ENCODE measurements at regions not wholly inside any gene's neighbourhood (a gene's known extent, or its start where the extent isn't known, plus 50 kb on each side); places are given as distances from the start of the nearest gene placed in this dataset.

GRCh38 chr4:148857973-148858534 lies 415.8 kb upstream of the NR3C2 start:
- Histone ChIP-seq H3K9me3 (ENCODE audit: low read length) (no peaks in the 10 kb centered on the region), H3K4me2 (ENCODE audit: low read length) (no peak overlapping the region), H3K79me2 (ENCODE audit: low read length) (no peaks in the 10 kb centered on the region), H3K36me3 (ENCODE audit: low read depth, low read length) (no peaks in the 10 kb centered on the region), H3F3A (ENCODE audit: low read length, unreplicated experiment) (no peaks in the 10 kb centered on the region), H3K4me3 (ENCODE audit: low read length) (no peak overlapping the region), H3K9me2 (replicated peaks; ENCODE audit: low read length) (no peaks in the 10 kb centered on the region), H4K20me1 (ENCODE audit: low read length) (no peaks in the 10 kb centered on the region), H3K27me3 (ENCODE audit: low read length) (no peaks in the 10 kb centered on the region), H2AFZ (ENCODE audit: low read length) (no peak overlapping the region), H3K27ac (ENCODE audit: low read length) (no peak overlapping the region), H3K4me1 (ENCODE audit: insufficient read depth, low read length) (no peaks in the 10 kb centered on the region), H3K9ac (ENCODE audit: low read length) (no peak overlapping the region)
- no TSS peak for BruUV-seq (replicated peaks)
- ChIA-PET CTCF (no interaction called here), POLR2A (ENCODE audit: unreplicated experiment) (no interaction called here)
- ATAC-seq (no peak), DNase-seq (no peak)
- TF ChIP-seq EZH2 (IDR thresholded peaks at IDR 0.05; ENCODE audit: low read length, unreplicated experiment): no peak
- intact Hi-C loops (cut with micrococcal nuclease): no loop called here

- CTCF ChIA-PET: no interaction called here
- intact Hi-C loops (cut with micrococcal nuclease): no loop called here
- no peak overlapping the region for H3K4me2 ChIP-seq (ENCODE audit: low read length)
- DNase-seq (no peak), ATAC-seq (no peak)
- BruUV-seq (replicated peaks): no TSS peak
- no peaks in the 10 kb centered on the region for H3K36me3 ChIP-seq (ENCODE audit: low read depth, low read length)
- H3K4me3 ChIP-seq (ENCODE audit: low read length): no peak overlapping the region
- no peaks in the 10 kb centered on the region for H3K9me3 ChIP-seq (ENCODE audit: low read length)
- no peak overlapping the region for H2AFZ ChIP-seq (ENCODE audit: low read length)
- no peaks in the 10 kb centered on the region for H3K27me3 ChIP-seq (ENCODE audit: low read length)
- TF ChIP-seq, protein P1, sequence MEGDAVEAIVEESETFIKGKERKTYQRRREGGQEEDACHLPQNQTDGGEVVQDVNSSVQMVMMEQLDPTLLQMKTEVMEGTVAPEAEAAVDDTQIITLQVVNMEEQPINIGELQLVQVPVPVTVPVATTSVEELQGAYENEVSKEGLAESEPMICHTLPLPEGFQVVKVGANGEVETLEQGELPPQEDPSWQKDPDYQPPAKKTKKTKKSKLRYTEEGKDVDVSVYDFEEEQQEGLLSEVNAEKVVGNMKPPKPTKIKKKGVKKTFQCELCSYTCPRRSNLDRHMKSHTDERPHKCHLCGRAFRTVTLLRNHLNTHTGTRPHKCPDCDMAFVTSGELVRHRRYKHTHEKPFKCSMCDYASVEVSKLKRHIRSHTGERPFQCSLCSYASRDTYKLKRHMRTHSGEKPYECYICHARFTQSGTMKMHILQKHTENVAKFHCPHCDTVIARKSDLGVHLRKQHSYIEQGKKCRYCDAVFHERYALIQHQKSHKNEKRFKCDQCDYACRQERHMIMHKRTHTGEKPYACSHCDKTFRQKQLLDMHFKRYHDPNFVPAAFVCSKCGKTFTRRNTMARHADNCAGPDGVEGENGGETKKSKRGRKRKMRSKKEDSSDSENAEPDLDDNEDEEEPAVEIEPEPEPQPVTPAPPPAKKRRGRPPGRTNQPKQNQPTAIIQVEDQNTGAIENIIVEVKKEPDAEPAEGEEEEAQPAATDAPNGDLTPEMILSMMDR (conservative IDR thresholded peaks at IDR 0.05; ENCODE audit: low read depth, low read length): no peak
- TF ChIP-seq EZH2 (IDR thresholded peaks at IDR 0.05; ENCODE audit: low read length, unreplicated experiment) (no peak), EZH2phosphoT487 (IDR thresholded peaks at IDR 0.05; ENCODE audit: borderline replicate concordance, low read length) (no peak)
- no peaks in the 10 kb centered on the region for H3F3A ChIP-seq (ENCODE audit: low read length, unreplicated experiment)
- no peaks in the 10 kb centered on the region for H3K79me2 ChIP-seq (ENCODE audit: low read length)
- H3K27ac ChIP-seq (ENCODE audit: low read length): no peak overlapping the region
- no peaks in the 10 kb centered on the region for H3K4me1 ChIP-seq (ENCODE audit: insufficient read depth, low read length)
- POLR2A ChIA-PET (ENCODE audit: unreplicated experiment): no interaction called here
- H4K20me1 ChIP-seq (ENCODE audit: low read length): no peaks in the 10 kb centered on the region
- no peak overlapping the region for H3K9ac ChIP-seq (ENCODE audit: low read length)
- no peaks in the 10 kb centered on the region for H3K9me2 ChIP-seq (replicated peaks; ENCODE audit: low read length)
Observed at GRCh38 chr4:148857239-148857972, 415.2 kb upstream of the NR3C2 start.

DNA sequence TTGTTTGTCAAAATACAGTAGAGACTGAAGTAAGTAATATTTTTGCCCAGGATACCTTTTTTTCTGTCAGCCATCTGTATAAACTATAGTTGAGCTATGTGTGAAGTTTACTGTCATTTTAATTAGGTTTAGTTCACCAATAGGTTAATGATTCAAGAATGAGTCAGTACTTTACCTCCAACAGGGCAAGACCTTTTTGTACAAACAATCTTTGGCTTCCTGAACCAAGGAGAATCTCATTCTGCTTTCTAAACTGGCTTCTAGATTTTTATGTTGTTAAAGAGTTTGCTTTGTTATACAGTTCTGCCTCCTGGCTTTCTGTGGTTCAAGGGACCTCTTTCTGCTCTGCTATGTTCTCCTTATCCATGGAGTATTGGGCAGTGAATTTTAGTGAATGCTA lies 412.0 kb upstream of the NR3C2 start:
- Histone ChIP-seq H3K4me2 (ENCODE audit: low read length) (no peak overlapping the region), H2AFZ (ENCODE audit: low read length) (no peak overlapping the region)
- POLR2A ChIA-PET (ENCODE audit: unreplicated experiment): no interaction called here

More for the DNA sequence above, 412.0 kb upstream of the NR3C2 start:
- 0 out of 2 replicates have a peak, but pooled peaks cover 5% of the 10 kb centered on the region for H3K4me1 ChIP-seq (ENCODE audit: insufficient read depth, low read length)
- no peak overlapping the region for H3K27ac ChIP-seq (ENCODE audit: low read length)
- H3K9me3 ChIP-seq (ENCODE audit: low read length): no peaks in the 10 kb centered on the region
- no peaks in the 10 kb centered on the region for H4K20me1 ChIP-seq (ENCODE audit: low read length)
- no peak overlapping the region for H3K4me3 ChIP-seq (ENCODE audit: low read length)
- no peaks in the 10 kb centered on the region for H3K27me3 ChIP-seq (ENCODE audit: low read length)
- CTCF ChIA-PET: no interaction called here
- intact Hi-C loops (cut with micrococcal nuclease): no loop called here
- H3K9me2 ChIP-seq (replicated peaks; ENCODE audit: low read length): no peaks in the 10 kb centered on the region
- no peak for ATAC-seq
- no peaks in the 10 kb centered on the region for H3K36me3 ChIP-seq (ENCODE audit: low read depth, low read length)
- no peak overlapping the region for H3K9ac ChIP-seq (ENCODE audit: low read length)
- no peaks in the 10 kb centered on the region for H3F3A ChIP-seq (ENCODE audit: low read length, unreplicated experiment)
- H3K79me2 ChIP-seq (ENCODE audit: low read length): no peaks in the 10 kb centered on the region
- BruUV-seq (replicated peaks): no TSS peak
- TF ChIP-seq, protein P1 (conservative IDR thresholded peaks at IDR 0.05; ENCODE audit: low read depth, low read length): no peak
- TF ChIP-seq EZH2 (IDR thresholded peaks at IDR 0.05; ENCODE audit: low read length, unreplicated experiment): no peak
- no peak for TF ChIP-seq EZH2phosphoT487 (IDR thresholded peaks at IDR 0.05; ENCODE audit: borderline replicate concordance, low read length)
- no peak for DNase-seq

Data from PC-3 (cell line).